ENCODE measurements at regions not wholly inside any gene's neighbourhood (a gene's known extent, or its start where the extent isn't known, plus 50 kb on each side); places are given as distances from the start of the nearest gene placed in this dataset.

DNA sequence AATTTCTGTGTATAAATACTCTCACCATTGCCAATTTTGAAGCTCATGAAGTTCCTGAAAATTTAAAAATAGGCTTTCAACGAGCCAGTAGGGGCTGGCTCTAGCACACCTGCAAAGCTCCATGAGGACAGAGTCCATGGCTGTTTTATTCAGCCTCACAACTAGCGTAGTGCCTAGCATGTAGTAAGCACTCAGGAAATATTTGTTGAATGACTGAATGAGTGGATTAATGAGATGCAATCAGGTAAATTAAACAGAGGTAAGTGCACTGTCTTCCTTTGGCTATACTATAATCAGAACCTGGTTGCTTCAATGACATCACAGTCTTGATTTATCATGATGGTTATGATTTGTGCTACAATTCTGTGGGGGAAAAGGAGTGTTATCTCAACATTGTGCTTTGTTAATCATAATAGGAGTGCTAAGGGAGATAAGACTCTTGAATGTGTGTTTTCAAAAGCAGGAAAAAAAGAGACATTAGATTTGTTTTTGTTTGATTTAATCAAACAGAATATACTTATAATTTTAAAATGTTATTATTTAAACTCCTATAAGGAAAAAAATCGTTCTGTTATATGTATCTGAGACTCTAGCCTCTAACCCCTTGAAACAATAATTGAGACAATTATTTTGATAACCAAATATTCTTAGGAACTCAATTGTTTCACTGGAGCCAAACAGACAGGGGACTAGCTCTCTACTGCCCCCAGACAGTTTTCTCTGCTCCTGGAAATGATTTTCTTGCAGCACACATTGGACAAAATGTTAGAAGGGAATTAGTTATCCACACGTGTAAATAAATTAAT, 171.7 kb upstream of the ATP11B start:
- TF ChIP-seq, protein P1, sequence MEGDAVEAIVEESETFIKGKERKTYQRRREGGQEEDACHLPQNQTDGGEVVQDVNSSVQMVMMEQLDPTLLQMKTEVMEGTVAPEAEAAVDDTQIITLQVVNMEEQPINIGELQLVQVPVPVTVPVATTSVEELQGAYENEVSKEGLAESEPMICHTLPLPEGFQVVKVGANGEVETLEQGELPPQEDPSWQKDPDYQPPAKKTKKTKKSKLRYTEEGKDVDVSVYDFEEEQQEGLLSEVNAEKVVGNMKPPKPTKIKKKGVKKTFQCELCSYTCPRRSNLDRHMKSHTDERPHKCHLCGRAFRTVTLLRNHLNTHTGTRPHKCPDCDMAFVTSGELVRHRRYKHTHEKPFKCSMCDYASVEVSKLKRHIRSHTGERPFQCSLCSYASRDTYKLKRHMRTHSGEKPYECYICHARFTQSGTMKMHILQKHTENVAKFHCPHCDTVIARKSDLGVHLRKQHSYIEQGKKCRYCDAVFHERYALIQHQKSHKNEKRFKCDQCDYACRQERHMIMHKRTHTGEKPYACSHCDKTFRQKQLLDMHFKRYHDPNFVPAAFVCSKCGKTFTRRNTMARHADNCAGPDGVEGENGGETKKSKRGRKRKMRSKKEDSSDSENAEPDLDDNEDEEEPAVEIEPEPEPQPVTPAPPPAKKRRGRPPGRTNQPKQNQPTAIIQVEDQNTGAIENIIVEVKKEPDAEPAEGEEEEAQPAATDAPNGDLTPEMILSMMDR (IDR thresholded peaks at IDR 0.05; ENCODE audit: insufficient read depth, low read length), result no peak
- no peak for TF ChIP-seq GABPA (IDR thresholded peaks at IDR 0.05; ENCODE audit: low read depth)
- no peak for TF ChIP-seq POLR2AphosphoS5 (IDR thresholded peaks at IDR 0.05; ENCODE audit: low read depth)
- no peak for TF ChIP-seq REST (IDR thresholded peaks at IDR 0.05; ENCODE audit: insufficient replicate concordance, low read depth)

Data from HL-60 (cell line).